GM12878 (cell line): ENCODE measurements at regions not wholly inside any gene's neighbourhood (a gene's known extent, or its start where the extent isn't known, plus 50 kb on each side); places are given as distances from the start of the nearest gene placed in this dataset.

Experiments used
- ATAC-seq: fragments of 200-7000 bp; cut with Tn5 transposase; 3 replicates; pipeline ENCODE4 v1.9.1; 2020; ENCODE audit warnings: mild to moderate bottlenecking, moderate library complexity
- BruUV-seq: library from RNA; stranded (reverse); fragments of 400-500 nt; replicated peaks from 2 replicates; lab custom pipeline; 2021; lab: Mats Ljungman, UMichigan
- CTCF ChIA-PET: fragments of 300-600 bp; sonication (Branson Sonifier 250); formaldehyde crosslinking; extraction: SDS; loops from one replicate; lab custom pipeline; 2021; ENCODE audit warnings: inconsistent platforms; lab: Yijun Ruan, JAX
- POLR2A ChIA-PET: fragments of 350-600 bp; formaldehyde crosslinking; extraction: SDS; loops from one replicate; lab custom pipeline; 2021; ENCODE audit warnings: inconsistent platforms; lab: Charles Lee
- RAD21 ChIA-PET: fragments of 300-600 bp; sonication (Branson Sonifier 250); formaldehyde crosslinking; loops from one replicate; lab custom pipeline; 2023; ENCODE audit warnings: antibody characterized with exemption; ENCODE audit not compliant: unreplicated experiment; lab: Charles Lee
- SMC1A ChIA-PET: fragments of 300-600 bp; sonication (Branson Sonifier 250); formaldehyde crosslinking; loops from one replicate; lab custom pipeline; 2023; ENCODE audit not compliant: unreplicated experiment, uncharacterized antibody; lab: Charles Lee
- DNase-seq: peaks from one replicate; pipeline ENCODE4 v3.0.0-alpha.2; 2011; ENCODE audit warnings: low read depth, low spot score
- FAIRE-seq: peaks from 3 replicates; lab custom pipeline; 2011; peaks lifted over from hg19 to GRCh38; lab: Jason Lieb, UNC
- H2AFZ ChIP-seq: 2 replicates; pipeline ENCODE4 v1.6.0; 2011; ENCODE audit warnings: low read depth, low read length, control low read depth; ENCODE audit not compliant: control insufficient read depth
- H3K27ac ChIP-seq: 2 replicates; pipeline ENCODE4 v1.5.1; 2011; ENCODE audit warnings: control low read depth; ENCODE audit not compliant: control insufficient read depth, insufficient read depth
- H3K27me3 ChIP-seq, 2 experiments: replicated peaks in 1 of 2; 2 replicates each; pipeline versions ENCODE4 v1.6.0 to v1.6.1; 2011; ENCODE audit warnings: low read length in 1 of 2; ENCODE audit not compliant: control insufficient read depth in 2 of 2, insufficient read depth in 2 of 2
- H3K36me3 ChIP-seq, 2 experiments: 2 replicates each; pipeline ENCODE4 v1.5.1; 2011; ENCODE audit warnings: low read length in 1 of 2; ENCODE audit not compliant: control insufficient read depth in 2 of 2, insufficient read depth in 2 of 2
- H3K4me1 ChIP-seq: 2 replicates; pipeline ENCODE4 v1.6.1; 2011; ENCODE audit warnings: mild to moderate bottlenecking, low read length, moderate library complexity, mixed read lengths; ENCODE audit not compliant: control insufficient read depth, insufficient read depth
- H3K4me2 ChIP-seq: 2 replicates; pipeline ENCODE4 v1.6.0; 2011; ENCODE audit warnings: control low read depth; ENCODE audit not compliant: control insufficient read depth, insufficient read depth
- H3K4me3 ChIP-seq: fragments of 200-600 bp; sonication (generic); 2 replicates; pipeline ENCODE4 v1.5.1; 2016
- H3K79me2 ChIP-seq: 2 replicates; pipeline ENCODE4 v1.6.0; 2011; ENCODE audit warnings: low read length; ENCODE audit not compliant: control insufficient read depth, insufficient read depth
- H3K9ac ChIP-seq: 2 replicates; pipeline ENCODE4 v1.8.0; 2011; ENCODE audit warnings: low read length, control low read depth, mixed read lengths; ENCODE audit not compliant: control insufficient read depth, insufficient read depth
- H3K9me3 ChIP-seq: replicated peaks from 3 replicates; pipeline ENCODE4 v1.5.1; 2011; ENCODE audit warnings: mild to moderate bottlenecking, low read length; ENCODE audit not compliant: control insufficient read depth, insufficient read depth
- H4K20me1 ChIP-seq: 2 replicates; pipeline ENCODE4 v1.6.0; 2011; ENCODE audit not compliant: control insufficient read depth, insufficient read depth
- ATF7 ChIP-seq: fragments of 450-650 bp; IDR thresholded peaks from 2 replicates; pipeline ENCODE4 v1.6.1; 2016; ENCODE audit warnings: low read depth, mild to moderate bottlenecking
- BACH1 ChIP-seq: fragments of 450-650 bp; IDR thresholded peaks from 2 replicates; pipeline ENCODE4 v1.6.1; 2017; ENCODE audit warnings: mild to moderate bottlenecking, borderline replicate concordance
- ESRRA ChIP-seq: IDR thresholded peaks from 2 replicates; pipeline ENCODE4 v1.6.1; 2012; ENCODE audit warnings: mild to moderate bottlenecking, low read length, improper control_type of control experiment
- FOXM1 ChIP-seq: IDR thresholded peaks from 2 replicates; pipeline ENCODE4 v1.6.1; 2012; ENCODE audit warnings: low read depth, mild to moderate bottlenecking, inconsistent platforms, low read length, moderate library complexity
- USF1 ChIP-seq: IDR thresholded peaks from 2 replicates; pipeline ENCODE4 v1.6.1; 2011; ENCODE audit warnings: borderline replicate concordance, low read depth, mild to moderate bottlenecking, moderate library complexity, mixed read lengths, low read length; ENCODE audit not compliant: insufficient read depth; ENCODE audit errors: extremely low read length
- ZNF384 ChIP-seq: IDR thresholded peaks from 2 replicates; pipeline ENCODE4 v1.6.1; 2012; ENCODE audit warnings: low read depth, mild to moderate bottlenecking, low read length, improper control_type of control experiment, borderline replicate concordance
- WGBS: methylation state at CpG from one replicate; pipeline ENCODE4 v1.1.6; 2016; ENCODE audit warnings: low lambda C conversion rate; ENCODE audit not compliant: insufficient replicate concordance, insufficient coverage; ENCODE audit errors: missing lambda C conversion rate; 5-methylcytosine and 5-hydroxymethylcytosine counted together
- in situ Hi-C: fragments of 300-500 bp; cut with MboI; formaldehyde crosslinking; loops from 9 replicates; pipeline ENCODE4 v1.14.3; 2018; ENCODE audit warnings: mixed read lengths
- intact Hi-C: fragments of 100-400 bp; cut with micrococcal nuclease; formaldehyde crosslinking; loops from one replicate; pipeline ENCODE4 v1.14.2; 2022; ENCODE audit not compliant: unreplicated experiment
- TF ChIP-seq, protein P1 (sequence below): fragments of 450-650 bp; formaldehyde crosslinking; IDR thresholded peaks from 2 replicates; pipeline ENCODE4 v1.4.0; 2020; ENCODE audit warnings: mild to moderate bottlenecking, moderate library complexity

GRCh38 chr14:81662570-81663197, 129.0 kb upstream of the SEL1L start:
- no peaks in the 10 kb centered on the region for H4K20me1 ChIP-seq
- CTCF ChIA-PET = no interaction called here
- in situ Hi-C loops = no loop called here
- SMC1A ChIA-PET = no interaction called here
- no peak overlapping the region for H3K27ac ChIP-seq
- TF ChIP-seq ATF7 (no peak), USF1 (no peak), FOXM1 (no peak), BACH1 (no peak), ZNF384 (no peak), ESRRA (no peak)
- TF ChIP-seq, protein P1, sequence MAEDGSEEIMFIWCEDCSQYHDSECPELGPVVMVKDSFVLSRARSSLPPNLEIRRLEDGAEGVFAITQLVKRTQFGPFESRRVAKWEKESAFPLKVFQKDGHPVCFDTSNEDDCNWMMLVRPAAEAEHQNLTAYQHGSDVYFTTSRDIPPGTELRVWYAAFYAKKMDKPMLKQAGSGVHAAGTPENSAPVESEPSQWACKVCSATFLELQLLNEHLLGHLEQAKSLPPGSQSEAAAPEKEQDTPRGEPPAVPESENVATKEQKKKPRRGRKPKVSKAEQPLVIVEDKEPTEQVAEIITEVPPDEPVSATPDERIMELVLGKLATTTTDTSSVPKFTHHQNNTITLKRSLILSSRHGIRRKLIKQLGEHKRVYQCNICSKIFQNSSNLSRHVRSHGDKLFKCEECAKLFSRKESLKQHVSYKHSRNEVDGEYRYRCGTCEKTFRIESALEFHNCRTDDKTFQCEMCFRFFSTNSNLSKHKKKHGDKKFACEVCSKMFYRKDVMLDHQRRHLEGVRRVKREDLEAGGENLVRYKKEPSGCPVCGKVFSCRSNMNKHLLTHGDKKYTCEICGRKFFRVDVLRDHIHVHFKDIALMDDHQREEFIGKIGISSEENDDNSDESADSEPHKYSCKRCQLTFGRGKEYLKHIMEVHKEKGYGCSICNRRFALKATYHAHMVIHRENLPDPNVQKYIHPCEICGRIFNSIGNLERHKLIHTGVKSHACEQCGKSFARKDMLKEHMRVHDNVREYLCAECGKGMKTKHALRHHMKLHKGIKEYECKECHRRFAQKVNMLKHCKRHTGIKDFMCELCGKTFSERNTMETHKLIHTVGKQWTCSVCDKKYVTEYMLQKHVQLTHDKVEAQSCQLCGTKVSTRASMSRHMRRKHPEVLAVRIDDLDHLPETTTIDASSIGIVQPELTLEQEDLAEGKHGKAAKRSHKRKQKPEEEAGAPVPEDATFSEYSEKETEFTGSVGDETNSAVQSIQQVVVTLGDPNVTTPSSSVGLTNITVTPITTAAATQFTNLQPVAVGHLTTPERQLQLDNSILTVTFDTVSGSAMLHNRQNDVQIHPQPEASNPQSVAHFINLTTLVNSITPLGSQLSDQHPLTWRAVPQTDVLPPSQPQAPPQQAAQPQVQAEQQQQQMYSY (CRISPR knock-in tag) = no peak
- H3K36me3 ChIP-seq = no peaks in the 10 kb centered on the region
- H3K79me2 ChIP-seq = no peaks in the 10 kb centered on the region
- FAIRE-seq (no peak), ATAC-seq (no peak), DNase-seq (no peak)
- POLR2A ChIA-PET = no interaction called here
- BruUV-seq = no TSS peak
- H2AFZ ChIP-seq = no peak overlapping the region
- intact Hi-C loops = no loop called here
- no peak overlapping the region for H3K9ac ChIP-seq
- no peaks in the 10 kb centered on the region for H3K4me1 ChIP-seq
- H3K27me3 ChIP-seq = no peaks in the 10 kb centered on the region
- H3K4me2 ChIP-seq = no peak overlapping the region
- WGBS = 20% methylated on average over 2 of the region's 2 CpGs
- H3K9me3 ChIP-seq = no peaks in the 10 kb centered on the region
- no peak overlapping the region for H3K4me3 ChIP-seq
- RAD21 ChIA-PET = no interaction called here
